GM23248 (cell line): ENCODE measurements at regions not wholly inside any gene's neighbourhood (a gene's known extent, or its start where the extent isn't known, plus 50 kb on each side); places are given as distances from the start of the nearest gene placed in this dataset.

Source experiments
- EZH2 ChIP-seq: fragments of 200-600 bp; sonication (generic); IDR thresholded peaks from 2 replicates; pipeline ENCODE4 v1.6.1; 2018; ENCODE audit warnings: antibody characterized with exemption, mild to moderate bottlenecking; ENCODE audit not compliant: insufficient read depth, poor library complexity, severe bottlenecking
- EZH2phosphoT487 ChIP-seq: fragments of 200-600 bp; sonication (generic); IDR thresholded peaks from 2 replicates; pipeline ENCODE4 v1.6.1; 2018; ENCODE audit warnings: antibody characterized with exemption, moderate library complexity, mild to moderate bottlenecking, low read depth; ENCODE audit not compliant: insufficient read depth

- TF ChIP-seq EZH2phosphoT487 (no peak), EZH2 (no peak)
Measured at GRCh38 chr3:96678325-96678724, 136.1 kb upstream of the EPHA6 start.
